Left lobe of liver (tissue), 2 donors: ENCODE measurements at regions not wholly inside any gene's neighbourhood (a gene's known extent, or its start where the extent isn't known, plus 50 kb on each side); places are given as distances from the start of the nearest gene placed in this dataset.

Experiments
- ATAC-seq: fragments of 200-7000 bp; cut with Tn5 transposase; one replicate; pipeline ENCODE4 v1.9.1; 2020; ENCODE audit warnings: mild to moderate bottlenecking, moderate library complexity
- DNase-seq: peaks from one replicate; pipeline ENCODE4 v3.0.0-alpha.2; 2020; ENCODE audit warnings: low spot score
- donor health status: DM: no; HTN: no; CAD: no; lungs with moderate emphysema.
- donor health status: DM: no; HTN: yes; CAD: no.

- no peak for ATAC-seq
- DNase-seq: peak; percentile 1
Observed at GRCh38 chr11:113531083-113531482, 55.9 kb upstream of the DRD2 start.

- DNase-seq (no peak), ATAC-seq (no peak)
Observed at GRCh38 chr11:113529606-113530005, 54.4 kb upstream of the DRD2 start.

GRCh38 chr11:113528982-113529381 lies 53.8 kb upstream of the DRD2 start:
- no peak for DNase-seq

GRCh38 chr11:113526521-113526920 lies 51.3 kb upstream of the DRD2 start:
- DNase-seq (no peak), ATAC-seq (no peak)

More at GRCh38 chr11:113528982-113529381, 53.8 kb upstream of the DRD2 start:
- no peak for ATAC-seq
